Right ventricle myocardium inferior (tissue), 1 donor: ENCODE measurements at regions not wholly inside any gene's neighbourhood (a gene's known extent, or its start where the extent isn't known, plus 50 kb on each side); places are given as distances from the start of the nearest gene placed in this dataset.

Experiments used
- ATAC-seq: fragments of 200-7000 bp; cut with Tn5 transposase; one replicate; pipeline ENCODE4 v1.9.1; 2020; ENCODE audit warnings: mild to moderate bottlenecking, moderate library complexity
- DNase-seq: peaks from one replicate; pipeline ENCODE4 v3.0.0; 2021; ENCODE audit errors: missing footprints
- intact Hi-C: fragments of 100-400 bp; cut with DNase I; formaldehyde crosslinking; loops from one replicate; pipeline ENCODE4 v1.11.0; 2022
- donor health status: DM: no; HTN: yes; CAD: no; lungs with severe emphysema.

- DNase-seq (no peak), ATAC-seq (no peak)
- intact Hi-C loops = loop anchor here (5.0 to 10.0 kb wide), 3 partner anchors 103 to 1755 kb away; no protein-coding TSS in a partner anchor
Measured at GRCh38 chr18:45379903-45380302, 235.4 kb upstream of the SLC14A2 start.

GRCh38 chr18:45381282-45381681 lies 234.0 kb upstream of the SLC14A2 start:
- intact Hi-C loops = loop anchor here (5.0 to 10.0 kb wide), 3 partner anchors 104 to 1756 kb away; no protein-coding TSS in a partner anchor
- ATAC-seq = no peak
- DNase-seq = no peak

- DNase-seq (no peak), ATAC-seq (no peak)
- intact Hi-C loops = loop anchor here (5.0 to 10.0 kb wide), 3 partner anchors 106 to 1758 kb away; no protein-coding TSS in a partner anchor
Measured at GRCh38 chr18:45383228-45383627, 232.0 kb upstream of the SLC14A2 start.

- intact Hi-C loops = loop anchor here (5.0 to 10.0 kb wide), 3 partner anchors 107 to 1760 kb away; no protein-coding TSS in a partner anchor
- no peak for DNase-seq
- ATAC-seq = peak; percentile 79
Measured at GRCh38 chr18:45384137-45384961, 230.9 kb upstream of the SLC14A2 start.

- intact Hi-C loops = loop anchor here (5.0 to 10.0 kb wide), 3 partner anchors 108 to 1760 kb away; no protein-coding TSS in a partner anchor
- DNase-seq (no peak), ATAC-seq (no peak)
Measured at GRCh38 chr18:45384962-45385315, 230.3 kb upstream of the SLC14A2 start.

GRCh38 chr18:45386041-45386655 lies 229.1 kb upstream of the SLC14A2 start:
- peak; percentile 26 for ATAC-seq
- DNase-seq = no peak
- intact Hi-C loops = loop anchor here (10.0 kb wide), 2 partner anchors 171 to 1761 kb away; no protein-coding TSS in a partner anchor

- ATAC-seq (no peak), DNase-seq (no peak)
- intact Hi-C loops = loop anchor here (10.0 kb wide), 2 partner anchors 172 to 1762 kb away; no protein-coding TSS in a partner anchor
Measured at GRCh38 chr18:45387229-45387628, 228.0 kb upstream of the SLC14A2 start.

- no peak for ATAC-seq
- no peak for DNase-seq
- intact Hi-C loops = no loop called here
Measured at GRCh38 chr18:45398448-45398847, 216.8 kb upstream of the SLC14A2 start.

GRCh38 chr18:45399146-45399545 lies 216.1 kb upstream of the SLC14A2 start:
- intact Hi-C loops = no loop called here
- no peak for ATAC-seq
- DNase-seq = no peak

GRCh38 chr18:45399643-45400042 lies 215.6 kb upstream of the SLC14A2 start:
- DNase-seq = no peak

GRCh38 chr18:45402485-45403056 lies 212.7 kb upstream of the SLC14A2 start:
- no peak for DNase-seq
- intact Hi-C loops = no loop called here
- ATAC-seq = no peak

More at GRCh38 chr18:45399643-45400042, 215.6 kb upstream of the SLC14A2 start:
- peak; percentile 48 for ATAC-seq
- intact Hi-C loops = no loop called here

GRCh38 chr18:45403341-45404049 lies 211.8 kb upstream of the SLC14A2 start:
- no peak for DNase-seq
- intact Hi-C loops = no loop called here
- ATAC-seq = no peak

GRCh38 chr18:45408218-45408617 lies 207.1 kb upstream of the SLC14A2 start:
- no peak for ATAC-seq
- no peak for DNase-seq
- intact Hi-C loops = no loop called here

- no peak for DNase-seq
- ATAC-seq = no peak
- intact Hi-C loops = no loop called here
Measured at GRCh38 chr18:45409971-45410370, 205.3 kb upstream of the SLC14A2 start.

GRCh38 chr18:45412577-45412976 lies 202.7 kb upstream of the SLC14A2 start:
- no peak for ATAC-seq
- intact Hi-C loops = no loop called here
- no peak for DNase-seq

- ATAC-seq (no peak), DNase-seq (no peak)
- intact Hi-C loops = no loop called here
Measured at GRCh38 chr18:45413180-45413836, 202.0 kb upstream of the SLC14A2 start.

- intact Hi-C loops = no loop called here
- ATAC-seq (no peak), DNase-seq (no peak)
Measured at GRCh38 chr18:45415614-45416013, 199.7 kb upstream of the SLC14A2 start.

- no peak for ATAC-seq
Measured at GRCh38 chr18:45416168-45416567, 199.1 kb upstream of the SLC14A2 start.

More at GRCh38 chr18:45416168-45416567, 199.1 kb upstream of the SLC14A2 start:
- DNase-seq = no peak
- intact Hi-C loops = no loop called here
